Effector memory CD4-positive, alpha-beta T cell (primary cell): ENCODE measurements at regions not wholly inside any gene's neighbourhood (a gene's known extent, or its start where the extent isn't known, plus 50 kb on each side); places are given as distances from the start of the nearest gene placed in this dataset.
A peak's percentile ranks its signal among the peaks of the same experiment; 100 is the strongest.

Experiments
- DNase-seq, 3 donors: peaks; one replicate each; pipeline ENCODE4 v3.0.0-alpha.2; 2020
- H3K27ac ChIP-seq: 2 replicates; pipeline ENCODE4 v1.7.0; 2013; ENCODE audit warnings: mild to moderate bottlenecking, low read length, moderate library complexity; ENCODE audit not compliant: insufficient read depth, poor library complexity, severe bottlenecking
- H3K27me3 ChIP-seq: replicated peaks from 2 replicates; pipeline ENCODE4 v1.7.0; 2013; ENCODE audit warnings: mild to moderate bottlenecking, low read length; ENCODE audit not compliant: insufficient read depth, control insufficient read depth, poor library complexity, severe bottlenecking
- H3K36me3 ChIP-seq: 2 replicates; pipeline ENCODE4 v1.7.0; 2013; ENCODE audit warnings: mild to moderate bottlenecking, low read length, moderate library complexity; ENCODE audit not compliant: control insufficient read depth, insufficient read depth
- H3K4me1 ChIP-seq: 2 replicates; pipeline ENCODE4 v1.7.0; 2013; ENCODE audit warnings: low read length, mild to moderate bottlenecking; ENCODE audit not compliant: control insufficient read depth, insufficient read depth, poor library complexity, severe bottlenecking
- H3K4me3 ChIP-seq: 2 replicates; pipeline ENCODE4 v1.7.0; 2013; ENCODE audit warnings: low read length, low read depth, mild to moderate bottlenecking; ENCODE audit not compliant: insufficient read depth, poor library complexity, severe bottlenecking
- H3K9me3 ChIP-seq: 2 replicates; pipeline ENCODE4 v1.7.0; 2013; ENCODE audit warnings: mild to moderate bottlenecking, low read length, moderate library complexity; ENCODE audit not compliant: control insufficient read depth

DNA sequence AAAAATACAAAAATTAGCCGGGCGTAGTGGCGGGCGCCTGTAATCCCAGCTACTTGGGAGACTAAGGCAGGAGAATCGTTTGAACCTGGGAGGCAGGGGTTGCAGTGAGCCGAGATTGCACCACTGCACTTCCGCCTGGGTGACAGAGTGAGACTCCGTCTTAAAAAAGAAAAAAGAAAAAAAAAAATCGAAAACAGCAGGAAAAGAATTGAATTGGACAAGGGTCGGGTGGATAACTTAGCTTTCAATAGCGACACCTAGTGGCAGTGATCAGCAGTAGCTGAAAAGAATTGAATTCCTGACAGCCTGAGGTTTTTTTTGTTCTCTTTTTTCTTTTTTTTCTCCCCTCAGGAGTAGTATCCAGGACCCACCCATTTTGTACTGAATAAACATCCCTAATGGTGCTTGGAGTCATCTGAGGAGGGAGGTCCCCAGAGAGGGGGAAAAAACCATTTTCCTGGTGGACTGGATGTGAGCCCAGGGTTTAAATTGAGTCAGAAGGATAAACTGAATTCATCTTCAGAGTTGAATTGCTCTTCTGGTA, 55.1 kb downstream of the CYCS start:
- Histone ChIP-seq H3K27me3 (no peaks in the 10 kb centered on the region), H3K4me1 (no peaks in the 10 kb centered on the region), H3K4me3 (no peak overlapping the region), H3K9me3 (no peaks in the 10 kb centered on the region), H3K36me3 (no peaks in the 10 kb centered on the region), H3K27ac (no peak overlapping the region)
- peak in 1 of 3 donors; percentile 45 for DNase-seq

GRCh38 chr7:25068502-25069213, 56.4 kb downstream of the CYCS start:
- H3K27me3 ChIP-seq: no peaks in the 10 kb centered on the region

DNA sequence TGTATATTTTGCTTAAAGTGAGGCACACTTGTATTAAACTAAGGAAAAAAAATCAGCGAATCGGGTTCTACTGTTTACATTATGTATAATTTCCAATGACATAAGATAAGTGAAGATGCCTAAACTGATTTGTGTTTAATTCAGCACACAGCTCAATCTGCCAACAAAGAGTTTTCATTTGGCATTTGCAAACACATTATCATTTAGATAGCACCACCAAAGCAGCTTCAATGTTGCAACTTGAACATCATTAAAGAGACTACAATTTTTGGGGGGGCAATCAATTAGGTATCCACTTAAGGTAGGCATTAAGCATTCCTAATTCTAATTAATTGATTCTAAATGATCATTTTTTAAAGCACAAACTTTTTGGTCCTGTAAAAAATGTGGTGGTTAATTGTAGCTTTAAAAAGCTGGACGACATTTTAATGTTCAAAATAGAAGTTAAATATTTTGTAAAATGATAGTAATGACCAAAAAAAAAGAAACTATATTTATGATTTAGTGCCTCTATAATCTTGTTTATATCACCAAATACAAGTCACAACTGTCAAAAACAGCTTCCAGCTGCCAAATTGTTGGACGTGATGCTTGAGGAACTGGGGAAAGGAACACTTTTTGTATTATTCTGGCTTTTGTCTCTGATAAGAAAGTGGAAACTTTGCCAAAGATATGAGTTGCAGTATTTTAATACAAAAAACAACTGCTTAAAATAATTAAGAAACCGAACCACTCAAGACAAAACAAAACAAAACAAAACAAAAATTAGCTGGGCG, 57.1 kb downstream of the CYCS start:
- H3K4me1 ChIP-seq: no peaks in the 10 kb centered on the region
- H3K36me3 ChIP-seq: no peaks in the 10 kb centered on the region
- H3K4me3 ChIP-seq: no peak overlapping the region
- H3K27me3 ChIP-seq: no peaks in the 10 kb centered on the region
- DNase-seq: no peak
- no peak overlapping the region for H3K27ac ChIP-seq
- H3K9me3 ChIP-seq: no peaks in the 10 kb centered on the region

More at GRCh38 chr7:25068502-25069213, 56.4 kb downstream of the CYCS start:
- Histone ChIP-seq H3K4me1 (no peaks in the 10 kb centered on the region), H3K4me3 (no peak overlapping the region), H3K36me3 (no peaks in the 10 kb centered on the region), H3K9me3 (no peaks in the 10 kb centered on the region), H3K27ac (no peak overlapping the region)
- no peak for DNase-seq

GRCh38 chr7:25066253-25066652, 58.8 kb downstream of the CYCS start:
- Histone ChIP-seq H3K9me3 (no peaks in the 10 kb centered on the region), H3K4me1 (no peaks in the 10 kb centered on the region), H3K27me3 (no peaks in the 10 kb centered on the region), H3K27ac (no peak overlapping the region), H3K36me3 (no peaks in the 10 kb centered on the region), H3K4me3 (no peak overlapping the region)
- DNase-seq: no peak

- no peak overlapping the region for H3K27ac ChIP-seq
- no peaks in the 10 kb centered on the region for H3K36me3 ChIP-seq
Observed at GRCh38 chr7:25062380-25062779, 62.7 kb downstream of the CYCS start.

DNA sequence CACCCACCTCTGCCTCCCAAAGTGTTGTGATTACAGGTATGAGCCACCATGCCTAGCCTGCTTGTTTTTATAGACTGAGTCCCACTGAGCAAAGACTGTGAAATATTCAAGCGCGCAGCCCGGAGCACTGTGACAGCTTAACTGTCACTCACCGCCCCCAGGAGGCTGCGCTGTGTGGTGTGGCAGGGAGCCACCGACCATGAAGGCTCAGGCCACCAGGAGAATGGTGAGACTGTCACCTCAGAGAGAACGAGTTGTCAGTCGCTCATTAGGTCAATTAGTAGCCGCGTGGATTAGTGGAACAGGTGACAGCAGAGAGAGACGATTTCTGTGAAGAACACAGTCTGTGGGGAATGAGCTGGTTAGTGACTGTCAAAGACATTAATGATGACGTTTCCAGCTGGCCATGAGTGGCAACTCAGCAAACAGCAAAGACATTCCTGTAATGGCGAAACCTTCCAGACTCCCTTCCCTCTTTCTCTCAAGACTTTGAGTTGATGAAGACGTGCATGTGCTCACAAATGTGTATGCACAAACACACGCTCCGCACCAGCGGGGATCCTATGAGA, 64.5 kb downstream of the CYCS start:
- no peaks in the 10 kb centered on the region for H3K36me3 ChIP-seq
- H3K4me3 ChIP-seq: no peak overlapping the region
- H3K9me3 ChIP-seq: no peaks in the 10 kb centered on the region
- DNase-seq: no peak
- no peak overlapping the region for H3K27ac ChIP-seq
- no peaks in the 10 kb centered on the region for H3K4me1 ChIP-seq
- no peaks in the 10 kb centered on the region for H3K27me3 ChIP-seq

More at GRCh38 chr7:25062380-25062779, 62.7 kb downstream of the CYCS start:
- H3K4me3 ChIP-seq: no peak overlapping the region
- no peaks in the 10 kb centered on the region for H3K27me3 ChIP-seq
- H3K4me1 ChIP-seq: no peaks in the 10 kb centered on the region
- H3K9me3 ChIP-seq: no peaks in the 10 kb centered on the region
- DNase-seq: no peak

GRCh38 chr7:25059576-25059975, 65.5 kb downstream of the CYCS start:
- H3K27ac ChIP-seq: no peak overlapping the region
- H3K27me3 ChIP-seq: no peaks in the 10 kb centered on the region
- no peaks in the 10 kb centered on the region for H3K4me1 ChIP-seq
- no peaks in the 10 kb centered on the region for H3K36me3 ChIP-seq
- H3K9me3 ChIP-seq: no peaks in the 10 kb centered on the region
- no peak for DNase-seq
- no peak overlapping the region for H3K4me3 ChIP-seq

DNA sequence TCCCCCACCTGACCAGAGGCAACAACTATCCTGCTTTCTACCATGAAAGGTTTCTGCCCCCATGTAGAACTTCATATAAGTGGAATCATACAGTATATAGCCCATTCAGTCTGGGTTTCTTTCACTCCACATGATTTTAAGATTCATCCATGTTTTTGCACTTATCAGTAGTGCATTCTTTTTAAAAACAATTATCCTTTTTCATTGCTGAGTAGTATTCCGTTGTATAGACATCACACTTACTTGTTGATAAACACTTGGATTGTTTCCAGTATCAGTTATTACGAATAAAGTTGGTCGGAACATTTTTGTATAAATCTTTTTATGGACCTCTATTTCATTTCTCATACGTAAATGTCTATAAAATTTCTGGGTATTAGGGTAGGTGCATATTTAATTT, 68.7 kb downstream of the CYCS start:
- Histone ChIP-seq H3K27ac (no peak overlapping the region), H3K9me3 (no peaks in the 10 kb centered on the region), H3K4me3 (no peak overlapping the region), H3K36me3 (no peaks in the 10 kb centered on the region), H3K4me1 (no peaks in the 10 kb centered on the region), H3K27me3 (no peaks in the 10 kb centered on the region)
- no peak for DNase-seq

DNA sequence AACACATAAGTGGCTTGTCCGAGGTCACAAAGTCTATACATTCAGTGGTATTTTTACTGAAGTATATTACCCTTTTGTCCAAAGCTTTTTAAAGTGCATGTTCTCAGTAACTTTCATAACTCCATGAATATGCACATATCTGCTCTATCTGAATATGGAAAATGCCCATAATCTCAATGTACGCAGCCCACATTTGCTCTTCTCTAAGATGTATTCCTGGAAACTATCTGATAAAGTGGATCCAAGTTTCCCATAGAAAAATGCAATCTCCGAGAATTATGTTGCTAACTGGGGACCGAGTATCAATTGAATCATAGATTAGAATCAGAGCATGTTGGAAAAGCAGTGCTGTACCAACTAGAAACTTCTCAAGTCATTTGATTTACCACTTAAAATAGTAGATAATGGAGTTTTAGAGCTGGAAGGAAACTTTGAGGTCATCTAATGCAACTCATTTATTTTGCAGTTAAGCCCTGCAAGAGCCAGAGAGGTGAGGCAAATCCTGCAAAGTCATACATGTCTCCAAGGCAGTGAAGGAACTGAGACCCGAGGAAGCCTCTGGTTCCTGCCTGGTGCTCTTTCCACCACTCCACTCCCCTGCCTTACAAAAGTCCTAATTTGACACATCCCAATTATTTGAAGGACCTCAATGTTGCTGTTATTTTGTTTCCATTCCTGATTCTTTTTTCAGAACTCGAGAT, 69.4 kb downstream of the CYCS start:
- Histone ChIP-seq H3K36me3 (no peaks in the 10 kb centered on the region), H3K27ac (no peak overlapping the region), H3K27me3 (no peaks in the 10 kb centered on the region)

More for the DNA sequence above, 69.4 kb downstream of the CYCS start:
- H3K4me1 ChIP-seq: no peaks in the 10 kb centered on the region
- DNase-seq: no peak
- no peak overlapping the region for H3K4me3 ChIP-seq
- no peaks in the 10 kb centered on the region for H3K9me3 ChIP-seq
